Limb (tissue), 2 donors: ENCODE measurements at regions not wholly inside any gene's neighbourhood (a gene's known extent, or its start where the extent isn't known, plus 50 kb on each side); places are given as distances from the start of the nearest gene placed in this dataset.
A peak's percentile ranks its signal among the peaks of the same experiment; 100 is the strongest.

ENCODE experiments used
- DNase-seq, 2 donors: peaks; one replicate each; pipeline ENCODE4 v3.0.0-alpha.2; 2016; ENCODE audit errors: extremely low spot score in 2 of 2

DNA sequence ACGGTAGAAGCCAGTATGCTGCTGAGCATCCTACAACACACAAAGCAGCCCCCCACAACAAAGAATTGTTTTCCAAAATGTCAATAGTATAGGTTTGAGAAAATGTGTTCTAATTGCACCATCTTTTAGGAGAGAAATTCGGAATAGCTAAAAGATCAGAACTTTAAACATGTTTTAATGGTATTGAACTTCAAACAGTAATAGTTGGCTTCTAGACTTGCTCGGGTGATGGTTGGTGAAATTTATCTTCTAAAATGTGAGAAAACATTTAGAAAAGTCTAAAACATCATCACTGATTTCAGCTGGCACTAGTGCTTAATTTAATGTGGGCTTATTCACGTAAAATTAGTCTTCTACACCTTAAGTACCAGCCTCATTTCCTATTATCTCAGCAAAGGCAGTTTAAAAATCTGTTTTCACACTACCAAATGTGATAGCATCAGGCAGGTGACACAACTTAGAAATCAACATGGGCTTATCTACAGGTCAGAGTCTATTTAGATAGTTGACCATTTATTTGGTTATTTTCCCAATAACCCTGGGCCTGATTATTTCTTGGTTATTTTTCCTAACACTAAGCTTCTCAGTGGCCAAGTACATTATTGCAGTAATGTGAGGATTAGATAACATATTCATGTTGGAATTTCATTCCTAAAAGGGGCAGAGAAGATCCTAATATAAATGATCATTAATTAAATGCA lies 399.3 kb upstream of the PKN2 start:
- no peak for DNase-seq

DNA sequence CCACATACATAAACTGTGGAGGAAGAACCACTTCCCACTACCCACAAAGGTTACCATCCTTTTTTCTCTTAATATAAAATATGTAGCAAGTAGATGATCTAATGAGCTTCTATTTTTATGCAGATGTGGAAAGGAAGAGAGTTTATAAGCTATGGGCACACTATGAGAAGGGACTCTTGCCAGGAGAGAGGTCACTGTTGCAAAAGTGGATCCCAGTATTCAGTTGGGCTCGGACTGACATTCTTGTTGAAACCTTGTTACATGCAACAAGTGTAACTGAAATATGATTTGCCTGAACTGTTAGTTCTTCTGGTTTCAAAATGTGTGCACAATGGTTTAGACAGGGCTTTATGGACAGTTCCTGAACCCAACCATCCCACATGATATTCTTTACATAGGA lies 397.4 kb upstream of the PKN2 start:
- DNase-seq: no peak

DNA sequence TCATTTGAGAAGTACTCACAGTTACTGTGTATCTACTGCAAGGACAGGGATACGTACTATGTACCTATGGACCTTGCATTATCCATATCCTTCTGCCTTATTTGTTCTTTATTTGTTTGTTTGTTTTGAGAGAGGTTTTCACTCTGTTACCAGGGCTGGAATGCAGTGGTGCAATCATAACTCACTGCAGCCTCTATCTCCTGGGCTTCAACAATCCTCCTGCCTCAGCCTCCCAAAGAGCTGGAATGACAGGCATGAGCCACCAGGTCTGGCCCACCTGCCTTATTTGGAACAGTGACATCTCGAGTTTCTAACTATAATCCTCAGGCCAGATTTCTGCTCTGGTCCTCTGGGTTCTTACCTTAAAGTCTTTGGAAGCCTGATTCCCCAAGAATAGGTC lies 395.5 kb upstream of the PKN2 start:
- DNase-seq: no peak

DNA sequence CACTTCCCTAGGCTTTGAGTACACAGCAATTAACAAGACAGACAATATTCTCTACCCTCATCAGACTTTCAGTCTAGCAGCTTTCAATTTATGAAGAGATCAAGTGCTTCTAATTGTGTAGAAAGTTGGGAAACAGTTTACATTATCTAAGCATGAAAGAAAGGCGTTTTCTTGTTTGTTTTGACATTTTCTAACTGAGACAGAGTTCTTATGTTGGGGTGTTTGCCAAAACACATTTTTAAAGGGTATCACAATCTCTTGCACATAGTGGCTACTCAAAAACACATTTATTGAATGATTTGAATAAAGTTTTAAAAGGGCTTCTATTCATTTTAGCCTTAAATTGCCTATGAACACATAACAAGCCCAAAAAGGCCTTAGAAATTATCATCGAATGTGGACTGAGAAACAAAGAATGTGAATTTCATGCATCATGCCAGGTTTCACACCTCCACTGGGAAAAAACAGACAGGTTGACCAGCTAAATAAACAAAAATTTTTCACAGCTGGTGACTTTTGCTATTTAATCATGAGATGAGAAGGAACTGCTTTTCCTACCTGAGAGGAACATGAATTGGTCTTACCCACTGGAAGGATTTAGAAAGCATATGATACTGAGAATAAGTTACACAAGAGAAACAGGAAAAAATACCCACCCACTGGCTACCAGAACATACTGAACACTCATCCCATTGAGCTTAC lies 394.5 kb upstream of the PKN2 start:
- no peak for DNase-seq

DNA sequence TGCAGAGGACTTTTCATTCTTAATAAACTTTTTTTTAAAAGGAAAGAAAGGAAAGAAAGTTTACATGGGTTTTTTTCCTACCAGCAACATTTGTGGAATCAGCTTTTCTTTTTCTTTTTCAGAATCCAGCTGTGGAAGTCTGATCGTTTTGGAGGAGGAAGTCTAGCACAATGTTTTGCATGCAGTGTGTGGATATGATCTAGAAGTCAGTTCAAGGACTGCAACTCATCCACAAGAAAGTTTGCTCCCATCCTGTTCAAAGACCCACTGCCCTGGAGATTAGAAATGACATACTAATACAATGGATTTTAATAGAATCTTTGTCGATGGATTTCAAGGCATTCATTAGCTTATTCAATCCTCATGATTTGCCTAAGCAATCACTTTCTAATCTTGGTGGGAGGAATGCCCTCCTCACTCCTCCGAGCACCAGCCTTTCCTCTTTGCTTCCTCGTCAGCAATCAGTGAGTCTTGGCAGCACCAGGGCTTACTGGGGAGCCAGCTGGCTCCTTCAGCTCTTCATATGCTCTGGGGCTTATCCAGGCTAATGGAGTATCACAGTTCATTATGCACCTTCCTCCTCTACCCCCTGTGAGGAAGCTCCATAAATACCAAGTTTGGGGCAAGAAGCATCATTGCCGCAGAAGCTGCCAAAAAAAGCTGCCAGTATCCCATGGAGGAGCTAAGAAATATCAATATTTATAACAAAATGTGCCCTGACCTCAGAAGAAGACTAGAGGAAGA lies 392.3 kb upstream of the PKN2 start:
- no peak for DNase-seq

DNA sequence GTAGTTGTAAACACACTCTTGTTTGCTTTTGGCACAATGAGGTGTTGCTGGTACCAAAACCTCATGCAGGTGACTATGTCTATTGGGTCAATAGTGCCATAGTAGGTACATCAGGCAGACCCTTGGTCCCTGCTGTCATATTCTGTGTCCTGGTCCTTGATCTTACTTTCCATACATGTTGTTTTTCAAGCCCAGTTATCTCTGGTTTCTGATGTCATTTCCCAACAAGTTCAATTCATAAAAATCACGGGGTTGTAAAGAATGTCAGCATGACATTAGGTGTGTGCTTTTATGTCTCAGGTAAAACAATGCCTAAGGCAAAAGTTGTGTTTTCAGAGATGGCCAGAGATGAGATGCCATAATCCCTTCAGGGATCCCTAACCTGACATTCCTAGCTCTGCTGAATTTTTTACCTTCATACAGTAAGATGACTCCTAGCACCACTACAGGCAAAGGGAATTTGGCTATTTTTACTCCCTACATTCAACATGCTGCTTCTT lies 390.3 kb upstream of the PKN2 start:
- DNase-seq: no peak

DNA sequence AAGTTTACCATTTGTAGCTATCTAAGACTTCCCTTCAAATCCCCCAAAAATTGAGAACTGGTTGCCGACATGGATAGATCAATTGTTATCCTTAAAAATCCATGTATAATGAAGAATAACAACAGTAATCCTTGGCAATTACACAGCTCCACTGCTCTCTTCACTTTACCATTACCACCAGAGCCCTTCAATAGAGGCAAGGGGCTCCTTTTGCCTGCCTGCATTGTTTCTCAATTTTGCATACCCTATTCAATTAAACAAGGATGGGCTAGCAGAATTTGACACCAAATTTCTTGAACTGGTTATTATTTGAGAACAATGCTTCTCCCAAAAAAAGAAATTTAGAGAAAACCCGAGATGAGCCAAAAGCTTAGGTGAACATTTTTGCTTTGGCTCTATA lies 387.8 kb upstream of the PKN2 start:
- DNase-seq: no peak

DNA sequence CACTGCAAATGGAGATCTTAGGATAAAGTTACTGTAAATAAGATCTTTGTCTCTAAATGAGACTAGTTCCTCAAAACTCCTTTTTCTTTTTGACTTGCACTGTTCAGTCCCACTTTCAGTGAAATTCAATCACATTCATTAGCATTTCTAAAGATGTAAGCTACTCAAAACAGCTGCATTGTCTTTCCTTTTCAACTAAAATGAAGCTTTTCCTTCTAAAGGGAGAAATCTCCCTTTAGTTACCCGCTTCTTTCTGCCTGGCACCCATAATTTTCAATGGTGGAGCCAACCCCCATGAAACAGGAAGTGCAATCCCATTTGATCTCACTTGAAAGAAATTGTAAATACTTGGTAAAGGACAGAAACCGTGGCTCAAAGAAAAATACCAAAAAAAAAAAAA lies 387.4 kb upstream of the PKN2 start:
- no peak for DNase-seq

DNA sequence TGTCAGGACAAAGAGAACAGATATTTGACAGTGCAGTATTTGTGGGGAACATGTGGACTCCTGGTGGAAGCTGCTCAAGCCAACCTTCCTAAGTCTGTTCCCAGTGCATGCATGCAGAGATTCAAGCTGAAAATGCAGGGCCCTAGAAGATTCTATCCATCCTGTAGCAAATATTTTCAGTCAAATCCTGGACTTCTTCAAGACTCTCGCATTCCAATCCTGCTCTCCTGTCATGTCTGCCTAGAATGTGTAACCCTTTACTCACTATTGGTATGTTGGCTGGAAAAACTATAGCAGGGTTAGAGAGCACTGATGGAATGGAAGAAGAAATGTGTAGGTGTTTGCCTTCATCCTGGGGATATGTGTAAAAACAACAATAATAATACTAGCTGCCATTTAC lies 385.6 kb upstream of the PKN2 start:
- DNase-seq: no peak

DNA sequence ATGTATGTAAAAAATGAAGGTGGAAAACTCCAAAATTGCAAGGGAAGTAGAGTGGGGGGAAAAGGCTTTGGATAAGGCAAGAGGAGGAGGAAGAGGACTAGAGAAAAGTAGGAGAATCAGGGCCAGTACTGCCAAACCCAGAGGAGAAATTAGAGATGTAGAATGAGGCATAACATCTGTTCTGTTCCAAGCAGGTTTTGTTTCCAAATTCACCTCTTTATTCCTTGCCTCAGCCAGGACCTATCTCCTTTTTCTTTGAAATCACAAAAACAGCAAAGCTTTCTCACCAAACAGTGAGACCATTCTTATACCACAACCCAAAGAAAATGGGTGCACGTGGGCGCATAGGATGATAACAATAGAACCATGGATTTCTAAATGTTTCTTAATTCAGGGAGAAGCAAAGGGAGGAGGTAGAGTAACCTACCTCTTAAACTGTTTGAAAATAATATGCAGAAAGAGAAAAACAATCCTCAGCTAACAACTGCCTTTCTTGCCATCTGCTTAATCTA lies 383.3 kb upstream of the PKN2 start:
- DNase-seq: no peak

DNA sequence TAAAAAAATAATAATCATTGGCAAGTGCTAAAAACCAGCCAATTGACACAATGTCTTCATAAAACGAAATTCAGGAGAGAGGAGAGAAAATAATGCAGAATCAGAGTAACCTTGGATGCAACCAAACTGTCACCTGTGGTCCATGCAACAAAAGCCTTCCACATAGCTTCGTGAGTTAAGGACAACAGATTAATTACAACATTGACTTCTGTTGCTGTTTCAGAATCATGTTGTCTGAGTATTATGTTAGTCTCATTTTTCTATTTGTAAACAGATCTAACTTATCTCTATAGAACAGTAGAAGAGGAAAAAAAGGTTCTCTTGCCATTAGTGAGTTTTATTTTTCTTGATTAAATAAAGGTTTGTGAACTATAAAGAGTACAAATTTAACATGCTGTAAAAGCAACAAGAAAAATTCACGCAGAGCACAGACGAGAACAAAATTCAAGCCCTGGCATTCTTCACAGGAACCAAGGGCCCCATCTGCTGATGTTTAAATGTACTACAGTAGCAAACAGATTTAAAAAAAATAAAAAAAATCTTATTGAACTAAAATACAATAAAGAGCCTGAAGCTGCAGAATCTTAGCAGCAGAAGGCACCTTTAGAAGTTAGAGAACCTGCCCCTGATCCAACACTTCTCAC lies 381.1 kb upstream of the PKN2 start:
- peak; percentile 34 to 71 for DNase-seq

DNA sequence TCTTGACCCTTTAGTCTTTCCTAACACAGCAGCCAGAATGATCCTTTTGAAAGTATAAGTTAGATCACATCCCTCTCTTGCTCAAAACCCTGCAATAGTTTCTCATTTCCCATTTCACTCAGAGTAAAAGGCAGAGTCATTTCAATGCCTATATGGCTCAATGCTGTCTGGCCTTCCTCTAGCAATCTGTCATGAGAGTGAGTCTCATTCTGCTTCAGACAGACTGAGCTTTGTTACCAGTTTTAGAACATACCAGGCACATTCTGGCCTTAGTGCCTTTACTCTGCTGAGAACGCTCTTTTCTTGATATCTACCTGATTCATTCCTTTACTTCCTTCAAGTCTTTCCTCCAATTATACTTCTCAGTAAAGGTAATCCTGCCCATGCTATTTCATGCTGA lies 372.8 kb upstream of the PKN2 start:
- no peak for DNase-seq

DNA sequence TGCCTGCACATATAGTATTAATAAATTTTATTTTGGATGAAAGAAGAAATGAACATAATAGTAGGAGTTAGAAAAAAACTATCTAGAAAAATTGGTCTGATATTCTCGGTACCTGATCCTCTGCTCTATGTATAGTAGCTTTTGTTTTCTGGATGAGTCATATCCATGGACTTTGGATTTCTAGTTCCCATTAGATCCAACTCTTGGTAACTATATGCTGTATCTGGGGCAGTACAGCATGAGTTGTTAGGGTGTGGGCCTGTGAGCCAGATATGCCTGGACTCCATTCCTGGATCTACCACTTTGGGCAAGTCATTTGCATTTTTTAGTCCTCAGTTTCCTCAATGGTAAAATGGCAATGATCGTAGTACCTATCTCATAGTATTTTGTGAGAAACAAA lies 372.2 kb upstream of the PKN2 start:
- no peak for DNase-seq

DNA sequence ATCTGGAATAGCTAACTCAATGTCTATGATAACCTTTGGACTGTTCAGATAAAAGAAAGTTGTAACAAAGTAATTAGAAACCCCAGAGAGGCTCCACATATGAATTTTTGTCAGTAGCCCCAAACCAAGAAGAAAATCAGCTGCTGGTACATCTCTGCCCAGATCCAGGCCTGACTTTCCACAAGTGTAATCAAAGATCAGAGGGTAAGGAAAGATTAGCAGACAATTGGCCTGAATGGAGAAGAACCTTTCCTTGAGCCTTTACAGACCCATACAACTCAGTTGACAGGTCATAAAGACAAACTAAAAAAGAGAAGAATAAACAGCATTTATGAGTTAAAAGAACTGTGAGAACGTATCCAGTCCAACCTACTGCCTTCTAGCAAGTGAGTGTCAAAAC lies 366.7 kb upstream of the PKN2 start:
- DNase-seq: no peak

DNA sequence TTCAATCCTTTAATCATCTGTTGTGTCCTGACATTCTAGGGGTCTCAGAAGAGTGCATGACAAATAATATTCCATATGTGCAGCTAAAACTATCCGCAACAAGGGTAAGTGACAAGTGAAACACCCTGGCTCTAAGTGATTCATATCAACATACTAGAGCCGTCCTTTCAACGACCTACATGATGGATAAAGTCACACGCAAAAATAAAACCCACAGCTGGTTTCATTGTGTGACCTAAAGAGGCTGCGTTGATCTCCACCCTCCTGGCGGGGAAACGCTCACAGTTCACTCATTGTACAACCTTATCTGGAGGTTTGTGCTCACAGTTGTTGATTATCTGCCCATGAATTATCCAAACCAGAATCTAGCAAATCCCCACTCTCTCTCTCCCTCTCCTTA lies 365.3 kb upstream of the PKN2 start:
- no peak for DNase-seq

DNA sequence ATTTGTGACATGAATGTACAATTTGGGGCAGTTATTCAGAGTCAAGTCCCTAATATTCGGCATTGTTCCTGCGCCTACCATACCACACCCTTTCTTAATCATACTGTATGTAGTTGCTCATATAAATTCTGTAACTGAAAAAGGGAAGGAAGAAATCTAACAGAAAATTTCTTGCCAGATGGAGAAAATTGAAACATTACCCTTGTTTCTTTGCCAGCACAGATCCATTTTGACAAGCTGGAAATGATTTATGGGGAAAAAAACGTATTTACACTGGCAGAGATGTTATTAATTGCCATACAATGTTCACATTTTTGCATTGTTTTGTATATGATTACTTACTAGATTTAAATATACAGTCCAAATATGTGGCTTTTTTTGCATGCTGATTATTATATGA lies 363.8 kb upstream of the PKN2 start:
- DNase-seq: no peak

DNA sequence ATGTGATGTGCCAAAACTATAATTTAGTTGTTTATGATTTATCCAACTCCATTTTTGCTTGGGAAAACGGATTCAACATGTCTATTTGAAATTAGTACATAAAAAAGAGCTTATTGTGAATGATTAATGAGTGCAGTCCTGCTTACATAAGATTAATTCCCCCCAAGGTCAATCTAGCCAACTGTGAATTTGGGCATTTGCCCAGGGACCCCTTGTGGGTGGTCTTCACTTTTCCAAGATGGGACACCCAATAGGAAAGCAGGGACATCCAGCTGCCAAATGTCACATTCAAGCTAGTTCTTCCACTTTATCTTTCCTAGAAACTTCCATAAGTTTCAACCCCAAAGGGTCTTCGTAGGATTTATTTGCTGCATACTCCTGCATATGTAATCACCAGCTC lies 362.4 kb upstream of the PKN2 start:
- DNase-seq: no peak

DNA sequence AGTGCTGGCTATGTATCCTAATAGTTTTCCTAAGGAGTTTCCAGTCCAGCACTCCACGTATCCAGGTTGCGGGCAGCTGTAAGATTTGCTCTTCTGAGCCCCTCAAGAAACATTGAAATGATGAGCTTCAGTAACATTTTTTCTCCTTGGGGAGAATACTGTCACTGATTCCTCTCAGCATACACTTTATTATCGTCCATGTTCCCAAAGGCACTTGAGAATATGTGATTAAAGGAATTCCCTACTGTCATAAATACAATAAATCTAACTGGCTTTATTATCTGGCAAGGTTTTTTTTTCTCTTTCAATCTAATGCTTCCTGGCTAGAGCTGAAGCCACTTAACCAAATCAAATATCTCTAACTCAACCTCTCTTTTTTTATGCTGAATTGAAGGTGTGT lies 359.2 kb upstream of the PKN2 start:
- DNase-seq: no peak

DNA sequence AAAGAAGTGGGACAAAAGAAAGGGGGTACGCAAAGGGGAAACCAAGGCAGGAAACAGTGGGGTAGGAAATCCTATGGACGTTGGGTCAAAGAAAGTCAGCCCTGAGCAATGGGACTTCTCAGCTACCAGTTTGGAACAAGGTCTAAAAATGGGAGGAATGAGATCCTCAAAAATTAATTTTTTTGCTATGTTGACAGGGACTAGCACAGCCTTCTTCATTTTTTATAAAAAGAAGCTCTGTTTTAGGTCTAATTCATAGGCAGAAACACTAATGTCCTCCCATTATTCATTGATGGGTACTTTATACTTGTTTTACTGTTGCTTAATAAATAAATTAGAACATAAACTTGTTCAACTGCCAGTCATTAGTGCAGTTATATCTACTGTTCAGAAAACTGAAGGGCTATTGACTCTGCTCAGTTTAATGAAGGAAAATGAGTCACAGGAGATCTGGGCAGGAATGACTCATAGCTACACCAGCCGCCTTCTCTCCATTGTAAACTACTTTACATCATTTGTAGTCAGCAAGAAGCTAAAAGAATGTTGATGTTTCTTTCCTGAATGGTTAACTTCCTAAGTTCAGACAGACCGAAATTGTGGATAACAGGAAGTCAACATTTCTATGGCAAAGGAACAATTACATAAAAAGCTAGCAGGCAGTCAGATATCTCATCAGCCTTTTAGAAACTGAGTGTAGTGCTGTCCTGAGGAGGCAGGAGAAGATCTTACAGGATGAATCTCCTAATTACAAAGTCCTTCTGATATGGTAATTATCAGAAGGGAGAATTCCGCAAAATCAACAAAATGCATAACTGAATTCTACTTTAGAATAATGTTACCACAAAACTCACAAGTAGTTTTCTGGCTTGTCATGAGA lies 356.4 kb upstream of the PKN2 start:
- DNase-seq: no peak

DNA sequence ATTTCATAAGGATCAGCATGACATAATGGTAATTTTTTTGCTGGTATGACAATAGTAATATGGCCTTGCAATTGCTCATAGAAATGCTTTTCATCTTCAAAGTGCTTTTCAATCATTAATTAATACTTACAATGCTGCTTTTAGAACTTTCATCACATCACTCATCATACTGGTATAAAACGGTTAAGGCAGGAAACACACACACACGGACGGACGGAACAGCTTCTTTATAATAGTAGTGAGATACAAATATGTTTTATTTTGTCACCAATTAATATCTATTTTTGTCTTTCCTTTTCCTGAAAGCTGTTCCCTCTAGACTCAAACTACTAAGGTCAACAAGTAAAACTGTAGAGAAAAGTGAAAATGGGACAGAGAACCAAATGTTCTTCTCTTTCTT lies 353.9 kb upstream of the PKN2 start:
- DNase-seq: no peak
